DOHH2 (cell line): ENCODE measurements at regions not wholly inside any gene's neighbourhood (a gene's known extent, or its start where the extent isn't known, plus 50 kb on each side); places are given as distances from the start of the nearest gene placed in this dataset.
"Not testable (repeated sequence)": the region's sequence is repeated elsewhere in the genome, so short reads cannot be mapped to it uniquely, and the experiment has no call there.

Experiments
- H3F3A ChIP-seq: fragments of 200-600 bp; sonication (generic), shearing (Covaris generic); 2 replicates; pipeline ENCODE4 v1.6.0; 2016; ENCODE audit warnings: antibody characterized with exemption, mild to moderate bottlenecking; ENCODE audit not compliant: control insufficient read depth, insufficient read depth
- H3K27ac ChIP-seq: fragments of 200-600 bp; sonication (generic); 2 replicates; pipeline ENCODE4 v1.5.1; 2014; ENCODE audit warnings: low read depth, mild to moderate bottlenecking, low read length, moderate library complexity
- H3K27me3 ChIP-seq: fragments of 200-600 bp; sonication (generic); 2 replicates; pipeline ENCODE4 v1.6.1; 2014; ENCODE audit warnings: mild to moderate bottlenecking, low read length, mixed read lengths; ENCODE audit not compliant: control insufficient read depth
- H3K36me3 ChIP-seq: fragments of 200-600 bp; sonication (generic); 2 replicates; pipeline ENCODE4 v1.6.1; 2014; ENCODE audit warnings: mild to moderate bottlenecking, low read length, moderate library complexity, mixed read lengths; ENCODE audit not compliant: control insufficient read depth
- H3K4me1 ChIP-seq: fragments of 200-600 bp; sonication (generic); 2 replicates; pipeline ENCODE4 v1.6.1; 2014; ENCODE audit warnings: mild to moderate bottlenecking, low read length, mixed read lengths; ENCODE audit not compliant: control insufficient read depth
- H3K4me2 ChIP-seq: fragments of 200-600 bp; sonication (generic); 2 replicates; pipeline ENCODE4 v1.6.0; 2014; ENCODE audit warnings: mild to moderate bottlenecking, low read length, moderate library complexity
- H3K4me3 ChIP-seq: fragments of 200-600 bp; sonication (generic); 2 replicates; pipeline ENCODE4 v1.5.1; 2014; ENCODE audit warnings: mild to moderate bottlenecking, low read length, mixed read lengths
- H3K79me2 ChIP-seq: fragments of 200-600 bp; sonication (generic); 2 replicates; pipeline ENCODE4 v1.6.1; 2014; ENCODE audit warnings: mild to moderate bottlenecking, low read length, mixed read lengths; ENCODE audit not compliant: control insufficient read depth
- H3K9me2 ChIP-seq: fragments of 200-600 bp; sonication (generic); replicated peaks from 2 replicates; pipeline ENCODE4 v1.6.1; 2014; ENCODE audit warnings: mild to moderate bottlenecking, low read length, mixed read lengths; ENCODE audit not compliant: control insufficient read depth
- H3K9me3 ChIP-seq: fragments of 200-600 bp; sonication (generic); 2 replicates; pipeline ENCODE4 v1.6.1; 2014; ENCODE audit warnings: antibody characterized with exemption, low read length, mixed read lengths; ENCODE audit not compliant: control insufficient read depth, insufficient read depth
- H4K20me1 ChIP-seq: fragments of 200-600 bp; sonication (generic); 2 replicates; pipeline ENCODE4 v1.6.0; 2014; ENCODE audit warnings: low read depth, mild to moderate bottlenecking, antibody characterized with exemption, low read length, moderate library complexity; ENCODE audit not compliant: control insufficient read depth, insufficient read depth
- EZH2phosphoT487 ChIP-seq: fragments of 200-600 bp; sonication (generic); IDR thresholded peaks from 2 replicates; pipeline ENCODE4 v1.6.1; 2017; ENCODE audit warnings: borderline replicate concordance, mild to moderate bottlenecking, antibody characterized with exemption, low read length, moderate library complexity, mixed read lengths
- TF ChIP-seq, protein P1 (sequence below): fragments of 200-600 bp; sonication (generic); IDR thresholded peaks from one replicate; pipeline ENCODE4 v1.5.1; 2014; ENCODE audit warnings: antibody characterized with exemption, mild to moderate bottlenecking, low read depth, low read length; ENCODE audit not compliant: poor library complexity, severe bottlenecking

DNA sequence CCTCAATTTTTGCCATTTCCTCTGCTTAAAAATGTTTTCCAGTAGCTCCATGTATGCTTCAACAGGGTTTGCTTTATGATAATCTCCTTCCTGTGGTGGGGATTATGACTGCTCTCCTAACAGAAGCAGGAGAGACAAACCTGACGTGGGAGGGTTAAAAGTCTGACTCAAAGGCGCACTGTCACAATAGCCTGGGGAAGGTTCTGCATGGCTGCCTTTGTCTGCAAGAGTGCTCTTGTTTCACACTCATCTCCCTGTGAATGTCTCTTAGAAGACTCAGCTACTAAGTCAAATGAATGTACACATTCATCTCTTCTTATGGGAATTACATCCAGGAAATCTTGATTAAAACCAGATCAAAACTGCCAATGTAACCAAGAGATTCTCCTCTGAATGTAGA, 90.9 kb upstream of the MTAP start:
- Histone ChIP-seq H3K27me3 (no peaks in the 10 kb centered on the region), H3K79me2 (no peaks in the 10 kb centered on the region), H3K9me3 (no peaks in the 10 kb centered on the region), H3K4me3 (no peak overlapping the region), H3K4me1 (no peaks in the 10 kb centered on the region), H3F3A (no peaks in the 10 kb centered on the region), H3K27ac (no peak overlapping the region), H3K36me3 (no peaks in the 10 kb centered on the region), H4K20me1 (no peaks in the 10 kb centered on the region), H3K4me2 (no peak overlapping the region), H3K9me2 (no peaks in the 10 kb centered on the region)
- TF ChIP-seq, protein P1, sequence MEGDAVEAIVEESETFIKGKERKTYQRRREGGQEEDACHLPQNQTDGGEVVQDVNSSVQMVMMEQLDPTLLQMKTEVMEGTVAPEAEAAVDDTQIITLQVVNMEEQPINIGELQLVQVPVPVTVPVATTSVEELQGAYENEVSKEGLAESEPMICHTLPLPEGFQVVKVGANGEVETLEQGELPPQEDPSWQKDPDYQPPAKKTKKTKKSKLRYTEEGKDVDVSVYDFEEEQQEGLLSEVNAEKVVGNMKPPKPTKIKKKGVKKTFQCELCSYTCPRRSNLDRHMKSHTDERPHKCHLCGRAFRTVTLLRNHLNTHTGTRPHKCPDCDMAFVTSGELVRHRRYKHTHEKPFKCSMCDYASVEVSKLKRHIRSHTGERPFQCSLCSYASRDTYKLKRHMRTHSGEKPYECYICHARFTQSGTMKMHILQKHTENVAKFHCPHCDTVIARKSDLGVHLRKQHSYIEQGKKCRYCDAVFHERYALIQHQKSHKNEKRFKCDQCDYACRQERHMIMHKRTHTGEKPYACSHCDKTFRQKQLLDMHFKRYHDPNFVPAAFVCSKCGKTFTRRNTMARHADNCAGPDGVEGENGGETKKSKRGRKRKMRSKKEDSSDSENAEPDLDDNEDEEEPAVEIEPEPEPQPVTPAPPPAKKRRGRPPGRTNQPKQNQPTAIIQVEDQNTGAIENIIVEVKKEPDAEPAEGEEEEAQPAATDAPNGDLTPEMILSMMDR, result no peak
- no peak for TF ChIP-seq EZH2phosphoT487

DNA sequence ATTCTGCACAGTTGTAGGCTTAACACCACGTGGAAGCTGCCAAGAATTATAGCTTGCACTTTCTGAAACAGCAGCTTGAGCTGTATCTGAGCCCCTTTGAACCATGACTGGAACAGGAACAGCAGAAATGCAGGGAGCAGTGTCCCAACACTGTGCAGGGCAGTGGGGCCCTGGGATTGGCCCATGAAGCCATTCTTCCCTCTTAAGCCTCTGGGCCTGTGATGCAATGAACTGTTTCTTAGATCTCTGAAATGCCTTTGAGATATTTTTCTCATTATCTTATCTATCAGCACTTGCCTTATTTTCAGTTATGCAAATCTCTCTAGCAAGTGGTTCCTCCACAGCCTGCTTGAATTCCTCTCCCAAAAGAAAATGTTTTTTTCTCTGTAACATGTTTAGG, 87.0 kb upstream of the MTAP start:
- no peak overlapping the region for H3K4me3 ChIP-seq
- no peaks in the 10 kb centered on the region for H3K9me2 ChIP-seq
- H3K4me2 ChIP-seq, result no peak overlapping the region
- TF ChIP-seq EZH2phosphoT487, result no peak
- TF ChIP-seq, protein P1, result no peak
- H3K9me3 ChIP-seq, result no peaks in the 10 kb centered on the region
- H3K27ac ChIP-seq, result no peak overlapping the region
- no peaks in the 10 kb centered on the region for H4K20me1 ChIP-seq
- no peaks in the 10 kb centered on the region for H3K4me1 ChIP-seq
- H3F3A ChIP-seq, result no peaks in the 10 kb centered on the region
- no peaks in the 10 kb centered on the region for H3K79me2 ChIP-seq
- H3K27me3 ChIP-seq, result no peaks in the 10 kb centered on the region
- H3K36me3 ChIP-seq, result no peaks in the 10 kb centered on the region

DNA sequence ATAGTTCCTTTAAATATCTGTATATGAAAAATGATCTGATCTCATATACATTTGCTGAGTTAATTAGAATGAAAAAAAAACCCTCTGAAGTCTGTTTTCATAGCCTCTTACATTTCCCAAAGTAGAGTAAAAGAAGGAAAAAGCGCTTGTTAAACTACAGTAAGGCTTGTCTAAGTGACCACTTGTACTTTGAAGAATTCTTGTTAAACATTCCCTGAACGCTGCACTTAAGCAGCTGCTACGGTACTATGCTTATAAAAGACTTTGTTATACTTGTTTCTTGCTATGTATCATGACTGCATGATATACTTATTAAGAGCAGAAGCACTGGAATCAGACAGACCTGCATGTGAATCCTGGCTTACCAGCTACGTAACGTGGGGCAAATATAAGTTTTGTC, 81.7 kb upstream of the MTAP start:
- H4K20me1 ChIP-seq, result no peaks in the 10 kb centered on the region
- TF ChIP-seq, protein P1, result no peak
- TF ChIP-seq EZH2phosphoT487, result no peak
- H3F3A ChIP-seq, result no peaks in the 10 kb centered on the region
- H3K36me3 ChIP-seq, result no peaks in the 10 kb centered on the region
- H3K27me3 ChIP-seq, result no peaks in the 10 kb centered on the region
- no peaks in the 10 kb centered on the region for H3K9me2 ChIP-seq
- no peaks in the 10 kb centered on the region for H3K9me3 ChIP-seq
- no peak overlapping the region for H3K4me2 ChIP-seq
- H3K27ac ChIP-seq, result no peak overlapping the region
- no peak overlapping the region for H3K4me3 ChIP-seq
- no peaks in the 10 kb centered on the region for H3K4me1 ChIP-seq
- no peaks in the 10 kb centered on the region for H3K79me2 ChIP-seq

DNA sequence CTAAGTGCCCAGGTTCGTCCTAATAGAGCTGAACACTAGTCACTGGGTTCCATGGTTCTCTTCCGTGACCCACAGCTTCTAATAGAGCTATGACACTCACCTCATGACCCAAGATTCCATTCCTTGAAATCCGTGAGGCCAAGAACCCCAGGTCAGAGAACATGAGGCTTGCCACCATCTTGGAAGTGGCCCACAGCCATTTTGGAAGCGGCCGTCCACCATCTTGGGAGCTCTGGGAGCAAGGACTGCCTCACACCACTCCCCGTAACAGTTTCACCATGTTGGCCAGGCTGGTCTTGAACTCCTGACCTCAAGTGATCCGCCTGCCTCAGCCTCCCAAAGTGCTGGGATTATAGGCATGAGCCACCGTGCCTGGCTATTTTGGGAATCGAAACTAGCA, 75.0 kb upstream of the MTAP start:
- not testable (repeated sequence) for H3K9me2 ChIP-seq, H3K4me2 ChIP-seq, H3K36me3 ChIP-seq, H4K20me1 ChIP-seq, H3K4me1 ChIP-seq, H3K9me3 ChIP-seq, H3K4me3 ChIP-seq, H3F3A ChIP-seq, H3K79me2 ChIP-seq, H3K27me3 ChIP-seq, H3K27ac ChIP-seq
